ENCODE measurements at regions not wholly inside any gene's neighbourhood (a gene's known extent, or its start where the extent isn't known, plus 50 kb on each side); places are given as distances from the start of the nearest gene placed in this dataset.
"Not testable (repeated sequence)": the region's sequence is repeated elsewhere in the genome, so short reads cannot be mapped to it uniquely, and the experiment has no call there.

GRCh38 chr5:90338712-90339372 lies 70.7 kb downstream of the CETN3 start:
- no peak for DNase-seq (ENCODE audit: low read depth in 3 of 3, low spot score in 2 of 3)

- no peak for DNase-seq (ENCODE audit: low read depth in 3 of 3, low spot score in 2 of 3)
Measured at GRCh38 chr5:90337449-90338052, 72.0 kb downstream of the CETN3 start.

- DNase-seq (ENCODE audit: low read depth in 3 of 3, low spot score in 2 of 3): no peak
Measured at GRCh38 chr5:90336752-90337151, 72.8 kb downstream of the CETN3 start.

- no peak for DNase-seq (ENCODE audit: low read depth in 3 of 3, low spot score in 2 of 3)
Measured at GRCh38 chr5:90334741-90335140, 74.8 kb downstream of the CETN3 start.

GRCh38 chr5:90329911-90330310 lies 79.6 kb downstream of the CETN3 start:
- DNase-seq (ENCODE audit: low read depth in 3 of 3, low spot score in 2 of 3): no peak

GRCh38 chr5:90326995-90327394 lies 82.6 kb downstream of the CETN3 start:
- DNase-seq (ENCODE audit: low read depth in 3 of 3, low spot score in 2 of 3): no peak

GRCh38 chr5:90325093-90325492 lies 84.5 kb downstream of the CETN3 start:
- DNase-seq (ENCODE audit: low read depth in 3 of 3, low spot score in 2 of 3): no peak

GRCh38 chr5:90320348-90320747 lies 89.2 kb downstream of the CETN3 start:
- DNase-seq (ENCODE audit: low read depth in 3 of 3, low spot score in 2 of 3): not testable (repeated sequence)

GRCh38 chr5:90312027-90312426 lies 97.5 kb downstream of the CETN3 start:
- DNase-seq (ENCODE audit: low read depth in 3 of 3, low spot score in 2 of 3): no peak

GRCh38 chr5:90311401-90311800 lies 98.2 kb downstream of the CETN3 start:
- DNase-seq (ENCODE audit: low read depth in 3 of 3, low spot score in 2 of 3): no peak

- DNase-seq (ENCODE audit: low read depth in 3 of 3, low spot score in 2 of 3): no peak
Measured at GRCh38 chr5:90308787-90309585, 100.6 kb downstream of the CETN3 start.

GRCh38 chr5:90307782-90308181 lies 101.8 kb downstream of the CETN3 start:
- no peak for DNase-seq (ENCODE audit: low read depth in 3 of 3, low spot score in 2 of 3)

- no peak for DNase-seq (ENCODE audit: low read depth in 3 of 3, low spot score in 2 of 3)
Measured at GRCh38 chr5:90307322-90307721, 102.2 kb downstream of the CETN3 start.

GRCh38 chr5:90306613-90307012 lies 102.9 kb downstream of the CETN3 start:
- no peak for DNase-seq (ENCODE audit: low read depth in 3 of 3, low spot score in 2 of 3)

GRCh38 chr5:90305041-90305720 lies 104.4 kb downstream of the CETN3 start:
- DNase-seq (ENCODE audit: low read depth in 3 of 3, low spot score in 2 of 3): no peak

- DNase-seq (ENCODE audit: low read depth in 3 of 3, low spot score in 2 of 3): no peak
Measured at GRCh38 chr5:90301248-90301647, 108.3 kb downstream of the CETN3 start.

- DNase-seq (ENCODE audit: low read depth in 3 of 3, low spot score in 2 of 3): no peak
Measured at GRCh38 chr5:90297045-90297764, 112.4 kb downstream of the CETN3 start.

- no peak for DNase-seq (ENCODE audit: low read depth in 3 of 3, low spot score in 2 of 3)
Measured at GRCh38 chr5:90294604-90295003, 115.0 kb downstream of the CETN3 start.

GRCh38 chr5:90293931-90294330 lies 115.6 kb downstream of the CETN3 start:
- DNase-seq (ENCODE audit: low read depth in 3 of 3, low spot score in 2 of 3): no peak

- no peak for DNase-seq (ENCODE audit: low read depth in 3 of 3, low spot score in 2 of 3)
Measured at GRCh38 chr5:90290648-90291047, 118.9 kb downstream of the CETN3 start.

- no peak for DNase-seq (ENCODE audit: low read depth in 3 of 3, low spot score in 2 of 3)
Measured at GRCh38 chr5:90289837-90290236, 119.7 kb downstream of the CETN3 start.
